WTC11 (cell line): ENCODE measurements at regions not wholly inside any gene's neighbourhood (a gene's known extent, or its start where the extent isn't known, plus 50 kb on each side); places are given as distances from the start of the nearest gene placed in this dataset.

Experiments used
- ATAC-seq: fragments of 200-7000 bp; cut with Tn5 transposase; 2 replicates; pipeline ENCODE4 v1.10.0; 2021; ENCODE audit warnings: mild to moderate bottlenecking, moderate library complexity
- CTCF ChIA-PET: fragments of 300-600 bp; sonication (Branson Sonifier 250); formaldehyde crosslinking; loops from one replicate; lab custom pipeline; 2021; ENCODE audit warnings: antibody characterized with exemption; lab: Charles Lee
- POLR2A ChIA-PET: fragments of 350-600 bp; sonication (Branson Sonifier 250); formaldehyde crosslinking; loops from one replicate; lab custom pipeline; 2021; ENCODE audit warnings: antibody characterized with exemption; lab: Charles Lee
- DNase-seq: peaks from one replicate; pipeline ENCODE4 v3.0.0; 2021; ENCODE audit warnings: low spot score
- H3K27ac Mint-ChIP-seq: 2 replicates; pipeline ENCODE4 v1.8.0; 2021; ENCODE audit warnings: mixed read lengths
- H3K27me3 Mint-ChIP-seq: 2 replicates; pipeline ENCODE4 v1.8.0; 2021; ENCODE audit warnings: low read depth, mild to moderate bottlenecking, moderate library complexity, mixed read lengths
- H3K36me3 Mint-ChIP-seq: 2 replicates; pipeline ENCODE4 v1.8.0; 2021; ENCODE audit warnings: mixed read lengths
- H3K4me1 Mint-ChIP-seq: 2 replicates; pipeline ENCODE4 v1.8.0; 2022; ENCODE audit warnings: mixed read lengths
- H3K4me3 Mint-ChIP-seq: 2 replicates; pipeline ENCODE4 v1.8.0; 2021; ENCODE audit warnings: mild to moderate bottlenecking, moderate library complexity, mixed read lengths
- H3K9me3 Mint-ChIP-seq: 2 replicates; pipeline ENCODE4 v1.8.0; 2021; ENCODE audit warnings: mixed read lengths
- ELF4 ChIP-seq: sonication (generic); formaldehyde crosslinking; IDR thresholded peaks from 2 replicates; pipeline ENCODE4 v1.8.1; 2022; ENCODE audit warnings: low read depth, mild to moderate bottlenecking, moderate library complexity, missing genetic modification reagents
- GABPB1 ChIP-seq: sonication (generic); formaldehyde crosslinking; IDR thresholded peaks from 2 replicates; pipeline ENCODE4 v1.8.1; 2023; ENCODE audit warnings: mild to moderate bottlenecking, missing genetic modification reagents
- GRHL2 ChIP-seq: fragments of 250-450 bp; sonication (Bioruptor Pico); IDR thresholded peaks from 2 replicates; pipeline ENCODE4 v1.8.0; 2022; ENCODE audit warnings: mild to moderate bottlenecking, moderate library complexity; ENCODE audit not compliant: insufficient replicate concordance, severe bottlenecking
- MYBL2 ChIP-seq: sonication (generic); formaldehyde crosslinking; IDR thresholded peaks from 2 replicates; pipeline ENCODE4 v1.8.1; 2023; ENCODE audit warnings: mild to moderate bottlenecking, moderate library complexity, missing genetic modification reagents
- PRRX2 ChIP-seq: fragments of 250-450 bp; sonication (Bioruptor Pico); IDR thresholded peaks from 2 replicates; pipeline ENCODE4 v1.8.0; 2021; ENCODE audit warnings: mild to moderate bottlenecking
- RORB ChIP-seq: fragments of 250-450 bp; sonication (Bioruptor Pico); IDR thresholded peaks from 2 replicates; pipeline ENCODE4 v1.9.0; 2021; ENCODE audit warnings: mild to moderate bottlenecking
- SP1 ChIP-seq: sonication (generic); formaldehyde crosslinking; conservative IDR thresholded peaks from 2 replicates; pipeline ENCODE4 v1.8.1; 2022; ENCODE audit warnings: missing genetic modification reagents
- TP53 ChIP-seq: sonication (generic); formaldehyde crosslinking; IDR thresholded peaks from 2 replicates; pipeline ENCODE4 v1.8.1; 2023; ENCODE audit warnings: mild to moderate bottlenecking, missing genetic modification reagents
- ZNF219 ChIP-seq: sonication (generic); formaldehyde crosslinking; IDR thresholded peaks from 2 replicates; pipeline ENCODE4 v1.8.0; 2023; ENCODE audit warnings: missing genetic modification reagents, mild to moderate bottlenecking, borderline replicate concordance
- ZNF263 ChIP-seq: sonication (generic); formaldehyde crosslinking; IDR thresholded peaks from 2 replicates; pipeline ENCODE4 v1.8.1; 2022; ENCODE audit warnings: low read depth, mild to moderate bottlenecking, moderate library complexity, missing genetic modification reagents
- ZNF317 ChIP-seq: sonication (generic); formaldehyde crosslinking; IDR thresholded peaks from 2 replicates; pipeline ENCODE4 v1.8.1; 2023; ENCODE audit warnings: low read depth, mild to moderate bottlenecking, moderate library complexity, missing genetic modification reagents, borderline replicate concordance
- ZNF423 ChIP-seq: fragments of 250-450 bp; sonication (Bioruptor Pico); IDR thresholded peaks from 2 replicates; pipeline ENCODE4 v2.1.2; 2022; ENCODE audit warnings: mild to moderate bottlenecking, moderate library complexity
- TF ChIP-seq, protein P1 (sequence below): sonication (generic); formaldehyde crosslinking; IDR thresholded peaks from 2 replicates; pipeline ENCODE4 v1.8.0; 2023; ENCODE audit warnings: missing genetic modification reagents, mild to moderate bottlenecking, borderline replicate concordance
- TF ChIP-seq, protein P2 (sequence below): sonication (generic); formaldehyde crosslinking; IDR thresholded peaks from 2 replicates; pipeline ENCODE4 v1.8.1; 2023; ENCODE audit warnings: mild to moderate bottlenecking, missing genetic modification reagents, borderline replicate concordance
- TF ChIP-seq, protein P3 (sequence below): sonication (generic); formaldehyde crosslinking; IDR thresholded peaks from 2 replicates; pipeline ENCODE4 v1.8.1; 2022; ENCODE audit warnings: low read depth, mild to moderate bottlenecking, moderate library complexity, missing genetic modification reagents, borderline replicate concordance
- TF ChIP-seq, protein P4 (sequence below): sonication (generic); formaldehyde crosslinking; conservative IDR thresholded peaks from 2 replicates; pipeline ENCODE4 v1.8.1; 2022; ENCODE audit warnings: mild to moderate bottlenecking, missing genetic modification reagents
- TF ChIP-seq, protein P5 (sequence below): sonication (generic); formaldehyde crosslinking; IDR thresholded peaks from 2 replicates; pipeline ENCODE4 v1.8.0; 2022; ENCODE audit warnings: mild to moderate bottlenecking, missing genetic modification reagents
- TF ChIP-seq, protein P6 (sequence below): sonication (generic); formaldehyde crosslinking; IDR thresholded peaks from 2 replicates; pipeline ENCODE4 v1.8.1; 2023; ENCODE audit warnings: mild to moderate bottlenecking, missing genetic modification reagents

DNA sequence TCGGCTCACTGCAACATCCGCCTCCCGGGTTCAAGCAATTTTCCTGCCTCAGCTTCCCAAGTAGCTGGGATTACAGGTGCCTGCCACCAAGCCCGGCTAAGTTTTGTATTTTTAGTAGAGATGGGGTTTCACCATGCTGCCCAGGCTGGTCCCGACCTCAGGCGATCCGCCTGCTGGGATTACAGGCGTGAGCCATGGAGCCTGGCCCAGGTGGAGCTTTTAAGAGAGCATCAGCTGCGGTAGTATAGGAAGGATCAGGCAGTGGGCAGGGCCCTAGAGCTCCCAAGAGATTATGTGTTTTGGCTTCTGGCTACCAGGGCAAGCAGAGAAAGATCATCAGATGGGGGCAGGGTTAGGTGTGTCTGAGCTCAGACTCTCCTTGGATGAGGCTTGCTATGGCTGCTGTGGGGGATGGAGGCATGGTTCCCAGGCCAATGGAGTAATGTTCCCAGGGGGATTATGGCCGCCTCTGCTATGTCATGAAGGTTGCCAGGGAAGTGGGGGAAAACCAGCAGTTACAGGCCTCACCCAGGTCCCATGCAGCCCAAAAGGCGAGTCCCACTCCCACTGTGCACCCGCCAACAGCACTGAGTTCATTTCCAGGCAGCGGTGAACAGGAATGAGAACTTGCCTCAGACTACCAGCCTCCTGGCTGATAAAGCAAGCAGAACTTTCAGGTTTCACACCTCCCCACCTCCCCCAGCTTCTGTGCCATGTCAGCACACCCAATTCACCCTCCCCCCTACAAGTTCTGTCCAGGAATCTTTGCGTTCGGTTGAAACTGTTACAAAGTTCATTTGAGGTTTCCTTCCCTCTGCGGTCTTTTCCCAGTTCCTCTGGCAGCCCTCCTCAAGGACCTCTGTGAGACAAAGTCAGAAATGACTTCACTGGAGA, 507.6 kb downstream of the SPATA31D1 start:
- H3K36me3 Mint-ChIP-seq, result no peaks in the 10 kb centered on the region
- ATAC-seq, result no peak

DNA sequence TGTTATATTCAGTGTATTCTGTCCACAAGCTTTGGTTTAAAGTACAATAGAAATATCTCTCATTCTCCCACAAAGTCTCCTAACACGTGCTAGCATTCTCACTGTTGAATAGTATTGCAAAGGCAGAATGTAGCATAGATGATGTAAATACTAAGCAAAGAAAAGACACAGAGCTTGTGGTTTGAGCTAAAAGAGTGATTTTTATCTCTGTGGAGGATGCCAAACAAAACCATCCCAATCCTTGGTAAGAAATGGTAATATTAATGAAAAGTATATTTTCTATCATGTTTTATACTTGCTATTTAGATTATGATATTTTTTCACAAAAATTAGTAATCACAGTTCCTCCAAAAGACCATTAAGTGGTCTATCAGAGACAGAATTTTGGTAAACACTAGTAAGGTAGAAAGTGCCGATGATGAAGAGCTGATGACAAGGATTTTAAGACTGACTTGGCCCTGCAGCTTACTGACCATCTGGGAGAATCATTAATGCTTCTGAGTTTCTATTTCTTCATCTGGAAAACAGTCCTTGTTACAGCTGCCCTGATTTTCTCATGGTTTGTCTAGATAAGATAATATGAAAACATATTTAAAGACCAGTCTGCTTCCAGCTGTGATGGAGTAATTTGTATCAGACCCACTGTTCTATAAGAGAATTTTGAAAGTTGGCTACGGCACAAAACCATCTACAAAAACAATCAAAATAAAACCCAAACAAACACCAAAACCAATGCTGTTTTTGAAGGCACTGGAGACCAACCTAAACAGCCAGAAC, 510.2 kb downstream of the SPATA31D1 start:
- H3K4me3 Mint-ChIP-seq, result no peak overlapping the region
- no peaks in the 10 kb centered on the region for H3K4me1 Mint-ChIP-seq
- POLR2A ChIA-PET, result no interaction called here
- DNase-seq, result no peak
- ATAC-seq, result no peak
- peaks cover 3% of the 10 kb centered on the region; the same call in 1 of the 2 replicates for H3K36me3 Mint-ChIP-seq
- no peak overlapping the region for H3K27ac Mint-ChIP-seq
- TF ChIP-seq PRRX2, result no peak
- TF ChIP-seq TP53 (CRISPR knock-in tag), result no peak
- TF ChIP-seq, protein P1, sequence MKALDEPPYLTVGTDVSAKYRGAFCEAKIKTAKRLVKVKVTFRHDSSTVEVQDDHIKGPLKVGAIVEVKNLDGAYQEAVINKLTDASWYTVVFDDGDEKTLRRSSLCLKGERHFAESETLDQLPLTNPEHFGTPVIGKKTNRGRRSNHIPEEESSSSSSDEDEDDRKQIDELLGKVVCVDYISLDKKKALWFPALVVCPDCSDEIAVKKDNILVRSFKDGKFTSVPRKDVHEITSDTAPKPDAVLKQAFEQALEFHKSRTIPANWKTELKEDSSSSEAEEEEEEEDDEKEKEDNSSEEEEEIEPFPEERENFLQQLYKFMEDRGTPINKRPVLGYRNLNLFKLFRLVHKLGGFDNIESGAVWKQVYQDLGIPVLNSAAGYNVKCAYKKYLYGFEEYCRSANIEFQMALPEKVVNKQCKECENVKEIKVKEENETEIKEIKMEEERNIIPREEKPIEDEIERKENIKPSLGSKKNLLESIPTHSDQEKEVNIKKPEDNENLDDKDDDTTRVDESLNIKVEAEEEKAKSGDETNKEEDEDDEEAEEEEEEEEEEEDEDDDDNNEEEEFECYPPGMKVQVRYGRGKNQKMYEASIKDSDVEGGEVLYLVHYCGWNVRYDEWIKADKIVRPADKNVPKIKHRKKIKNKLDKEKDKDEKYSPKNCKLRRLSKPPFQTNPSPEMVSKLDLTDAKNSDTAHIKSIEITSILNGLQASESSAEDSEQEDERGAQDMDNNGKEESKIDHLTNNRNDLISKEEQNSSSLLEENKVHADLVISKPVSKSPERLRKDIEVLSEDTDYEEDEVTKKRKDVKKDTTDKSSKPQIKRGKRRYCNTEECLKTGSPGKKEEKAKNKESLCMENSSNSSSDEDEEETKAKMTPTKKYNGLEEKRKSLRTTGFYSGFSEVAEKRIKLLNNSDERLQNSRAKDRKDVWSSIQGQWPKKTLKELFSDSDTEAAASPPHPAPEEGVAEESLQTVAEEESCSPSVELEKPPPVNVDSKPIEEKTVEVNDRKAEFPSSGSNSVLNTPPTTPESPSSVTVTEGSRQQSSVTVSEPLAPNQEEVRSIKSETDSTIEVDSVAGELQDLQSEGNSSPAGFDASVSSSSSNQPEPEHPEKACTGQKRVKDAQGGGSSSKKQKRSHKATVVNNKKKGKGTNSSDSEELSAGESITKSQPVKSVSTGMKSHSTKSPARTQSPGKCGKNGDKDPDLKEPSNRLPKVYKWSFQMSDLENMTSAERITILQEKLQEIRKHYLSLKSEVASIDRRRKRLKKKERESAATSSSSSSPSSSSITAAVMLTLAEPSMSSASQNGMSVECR (CRISPR knock-in tag), result no peak
- TF ChIP-seq GRHL2 (CRISPR knock-in tag), result no peak
- TF ChIP-seq ZNF317 (CRISPR knock-in tag), result no peak
- TF ChIP-seq ZNF219, result no peak
- TF ChIP-seq, protein P2, sequence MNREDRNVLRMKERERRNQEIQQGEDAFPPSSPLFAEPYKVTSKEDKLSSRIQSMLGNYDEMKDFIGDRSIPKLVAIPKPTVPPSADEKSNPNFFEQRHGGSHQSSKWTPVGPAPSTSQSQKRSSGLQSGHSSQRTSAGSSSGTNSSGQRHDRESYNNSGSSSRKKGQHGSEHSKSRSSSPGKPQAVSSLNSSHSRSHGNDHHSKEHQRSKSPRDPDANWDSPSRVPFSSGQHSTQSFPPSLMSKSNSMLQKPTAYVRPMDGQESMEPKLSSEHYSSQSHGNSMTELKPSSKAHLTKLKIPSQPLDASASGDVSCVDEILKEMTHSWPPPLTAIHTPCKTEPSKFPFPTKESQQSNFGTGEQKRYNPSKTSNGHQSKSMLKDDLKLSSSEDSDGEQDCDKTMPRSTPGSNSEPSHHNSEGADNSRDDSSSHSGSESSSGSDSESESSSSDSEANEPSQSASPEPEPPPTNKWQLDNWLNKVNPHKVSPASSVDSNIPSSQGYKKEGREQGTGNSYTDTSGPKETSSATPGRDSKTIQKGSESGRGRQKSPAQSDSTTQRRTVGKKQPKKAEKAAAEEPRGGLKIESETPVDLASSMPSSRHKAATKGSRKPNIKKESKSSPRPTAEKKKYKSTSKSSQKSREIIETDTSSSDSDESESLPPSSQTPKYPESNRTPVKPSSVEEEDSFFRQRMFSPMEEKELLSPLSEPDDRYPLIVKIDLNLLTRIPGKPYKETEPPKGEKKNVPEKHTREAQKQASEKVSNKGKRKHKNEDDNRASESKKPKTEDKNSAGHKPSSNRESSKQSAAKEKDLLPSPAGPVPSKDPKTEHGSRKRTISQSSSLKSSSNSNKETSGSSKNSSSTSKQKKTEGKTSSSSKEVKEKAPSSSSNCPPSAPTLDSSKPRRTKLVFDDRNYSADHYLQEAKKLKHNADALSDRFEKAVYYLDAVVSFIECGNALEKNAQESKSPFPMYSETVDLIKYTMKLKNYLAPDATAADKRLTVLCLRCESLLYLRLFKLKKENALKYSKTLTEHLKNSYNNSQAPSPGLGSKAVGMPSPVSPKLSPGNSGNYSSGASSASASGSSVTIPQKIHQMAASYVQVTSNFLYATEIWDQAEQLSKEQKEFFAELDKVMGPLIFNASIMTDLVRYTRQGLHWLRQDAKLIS (CRISPR knock-in tag), result no peak
- no peak for TF ChIP-seq ZNF423 (CRISPR knock-in tag)
- TF ChIP-seq MYBL2 (CRISPR knock-in tag), result no peak
- no peak for TF ChIP-seq ZNF263
- TF ChIP-seq, all 79 proteins: peak for 0
- H3K27me3 Mint-ChIP-seq, result no peaks in the 10 kb centered on the region
- peaks cover 14% of the 10 kb centered on the region for H3K9me3 Mint-ChIP-seq
- CTCF ChIA-PET, result no interaction called here

More for the DNA sequence above, 507.6 kb downstream of the SPATA31D1 start:
- Mint-ChIP-seq H3K4me3 (no peak overlapping the region), H3K27me3 (no peaks in the 10 kb centered on the region), H3K9me3 (peaks cover 5% of the 10 kb centered on the region), H3K27ac (no peak overlapping the region), H3K4me1 (no peaks in the 10 kb centered on the region)
- TF ChIP-seq GABPB1 (CRISPR knock-in tag) (no peak), ELF4 (CRISPR knock-in tag) (no peak), ZNF317 (CRISPR knock-in tag) (no peak), RORB (no peak), SP1 (CRISPR knock-in tag) (no peak)
- TF ChIP-seq, protein P3, sequence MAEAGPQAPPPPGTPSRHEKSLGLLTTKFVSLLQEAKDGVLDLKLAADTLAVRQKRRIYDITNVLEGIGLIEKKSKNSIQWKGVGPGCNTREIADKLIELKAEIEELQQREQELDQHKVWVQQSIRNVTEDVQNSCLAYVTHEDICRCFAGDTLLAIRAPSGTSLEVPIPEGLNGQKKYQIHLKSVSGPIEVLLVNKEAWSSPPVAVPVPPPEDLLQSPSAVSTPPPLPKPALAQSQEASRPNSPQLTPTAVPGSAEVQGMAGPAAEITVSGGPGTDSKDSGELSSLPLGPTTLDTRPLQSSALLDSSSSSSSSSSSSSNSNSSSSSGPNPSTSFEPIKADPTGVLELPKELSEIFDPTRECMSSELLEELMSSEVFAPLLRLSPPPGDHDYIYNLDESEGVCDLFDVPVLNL (CRISPR knock-in tag), result no peak
- TF ChIP-seq, protein P4, sequence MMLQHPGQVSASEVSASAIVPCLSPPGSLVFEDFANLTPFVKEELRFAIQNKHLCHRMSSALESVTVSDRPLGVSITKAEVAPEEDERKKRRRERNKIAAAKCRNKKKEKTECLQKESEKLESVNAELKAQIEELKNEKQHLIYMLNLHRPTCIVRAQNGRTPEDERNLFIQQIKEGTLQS (CRISPR knock-in tag), result no peak
- TF ChIP-seq, protein P5, sequence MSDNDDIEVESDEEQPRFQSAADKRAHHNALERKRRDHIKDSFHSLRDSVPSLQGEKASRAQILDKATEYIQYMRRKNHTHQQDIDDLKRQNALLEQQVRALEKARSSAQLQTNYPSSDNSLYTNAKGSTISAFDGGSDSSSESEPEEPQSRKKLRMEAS (CRISPR knock-in tag), result no peak
- TF ChIP-seq, protein P6, sequence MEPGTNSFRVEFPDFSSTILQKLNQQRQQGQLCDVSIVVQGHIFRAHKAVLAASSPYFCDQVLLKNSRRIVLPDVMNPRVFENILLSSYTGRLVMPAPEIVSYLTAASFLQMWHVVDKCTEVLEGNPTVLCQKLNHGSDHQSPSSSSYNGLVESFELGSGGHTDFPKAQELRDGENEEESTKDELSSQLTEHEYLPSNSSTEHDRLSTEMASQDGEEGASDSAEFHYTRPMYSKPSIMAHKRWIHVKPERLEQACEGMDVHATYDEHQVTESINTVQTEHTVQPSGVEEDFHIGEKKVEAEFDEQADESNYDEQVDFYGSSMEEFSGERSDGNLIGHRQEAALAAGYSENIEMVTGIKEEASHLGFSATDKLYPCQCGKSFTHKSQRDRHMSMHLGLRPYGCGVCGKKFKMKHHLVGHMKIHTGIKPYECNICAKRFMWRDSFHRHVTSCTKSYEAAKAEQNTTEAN (CRISPR knock-in tag), result no peak
- ChIA-PET POLR2A (interaction anchor here (0.5 kb wide), 1 partner anchor 633 kb away, joined by 3 read pairs; no protein-coding TSS in a partner anchor), CTCF (no interaction called here)
- no peak for DNase-seq
